Osteocyte (in vitro differentiated cells): ENCODE measurements at regions not wholly inside any gene's neighbourhood (a gene's known extent, or its start where the extent isn't known, plus 50 kb on each side); places are given as distances from the start of the nearest gene placed in this dataset.

ENCODE experiments used
- DNase-seq: peaks from one replicate; pipeline ENCODE4 v3.0.0; 2021; ENCODE audit warnings: mixed read lengths; ENCODE audit not compliant: unreplicated experiment; ENCODE audit errors: extremely low spot score
- H3K27ac Mint-ChIP-seq: one replicate; pipeline ENCODE4 v1.8.0; 2021; ENCODE audit warnings: mild to moderate bottlenecking, mixed read lengths; ENCODE audit not compliant: unreplicated experiment
- H3K27me3 Mint-ChIP-seq: one replicate; pipeline ENCODE4 v1.8.0; 2021; ENCODE audit warnings: mixed read lengths; ENCODE audit not compliant: unreplicated experiment
- H3K36me3 Mint-ChIP-seq: one replicate; pipeline ENCODE4 v1.8.0; 2021; ENCODE audit warnings: mixed read lengths; ENCODE audit not compliant: unreplicated experiment
- H3K4me1 Mint-ChIP-seq: one replicate; pipeline ENCODE4 v1.8.0; 2021; ENCODE audit warnings: mixed read lengths; ENCODE audit not compliant: unreplicated experiment
- H3K4me3 Mint-ChIP-seq: one replicate; pipeline ENCODE4 v1.8.0; 2021; ENCODE audit warnings: mild to moderate bottlenecking, moderate library complexity, mixed read lengths; ENCODE audit not compliant: unreplicated experiment
- H3K9me3 Mint-ChIP-seq: one replicate; pipeline ENCODE4 v1.8.0; 2021; ENCODE audit warnings: mixed read lengths; ENCODE audit not compliant: unreplicated experiment
- TF ChIP-seq, protein P1 (sequence below): fragments of 200-600 bp; sonication (generic); IDR thresholded peaks from 2 replicates; pipeline ENCODE4 v1.5.0; 2021; ENCODE audit warnings: antibody characterized with exemption, mild to moderate bottlenecking, moderate library complexity

GRCh38 chr14:53735916-53736315, 220.7 kb downstream of the BMP4 start:
- Mint-ChIP-seq H3K27me3 (peaks cover 3% of the 10 kb centered on the region), H3K36me3 (no peaks in the 10 kb centered on the region), H3K9me3 (peaks cover 5% of the 10 kb centered on the region), H3K4me3 (no peak overlapping the region), H3K4me1 (no peaks in the 10 kb centered on the region), H3K27ac (no peak overlapping the region)
- DNase-seq, result no peak
- TF ChIP-seq, protein P1, sequence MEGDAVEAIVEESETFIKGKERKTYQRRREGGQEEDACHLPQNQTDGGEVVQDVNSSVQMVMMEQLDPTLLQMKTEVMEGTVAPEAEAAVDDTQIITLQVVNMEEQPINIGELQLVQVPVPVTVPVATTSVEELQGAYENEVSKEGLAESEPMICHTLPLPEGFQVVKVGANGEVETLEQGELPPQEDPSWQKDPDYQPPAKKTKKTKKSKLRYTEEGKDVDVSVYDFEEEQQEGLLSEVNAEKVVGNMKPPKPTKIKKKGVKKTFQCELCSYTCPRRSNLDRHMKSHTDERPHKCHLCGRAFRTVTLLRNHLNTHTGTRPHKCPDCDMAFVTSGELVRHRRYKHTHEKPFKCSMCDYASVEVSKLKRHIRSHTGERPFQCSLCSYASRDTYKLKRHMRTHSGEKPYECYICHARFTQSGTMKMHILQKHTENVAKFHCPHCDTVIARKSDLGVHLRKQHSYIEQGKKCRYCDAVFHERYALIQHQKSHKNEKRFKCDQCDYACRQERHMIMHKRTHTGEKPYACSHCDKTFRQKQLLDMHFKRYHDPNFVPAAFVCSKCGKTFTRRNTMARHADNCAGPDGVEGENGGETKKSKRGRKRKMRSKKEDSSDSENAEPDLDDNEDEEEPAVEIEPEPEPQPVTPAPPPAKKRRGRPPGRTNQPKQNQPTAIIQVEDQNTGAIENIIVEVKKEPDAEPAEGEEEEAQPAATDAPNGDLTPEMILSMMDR, result no peak

DNA sequence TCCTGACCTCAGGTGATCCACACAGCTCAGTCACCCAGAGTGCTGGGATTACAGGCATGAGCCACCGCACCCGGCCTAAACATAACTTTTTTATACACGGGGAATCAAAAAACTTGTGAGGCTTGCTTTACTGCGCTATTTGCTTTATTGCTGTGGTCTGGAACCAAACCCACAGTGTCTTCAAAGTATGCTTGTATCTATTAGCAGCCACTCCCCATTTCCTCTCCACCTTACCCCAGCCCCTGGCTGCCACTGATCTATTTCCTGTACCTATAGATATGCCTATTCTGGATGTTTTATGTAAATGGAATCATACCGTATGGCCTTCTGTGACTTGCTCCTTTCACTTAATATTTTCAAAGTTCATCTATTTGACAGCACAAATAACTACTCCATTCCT, 233.4 kb downstream of the BMP4 start:
- DNase-seq, result no peak
- TF ChIP-seq, protein P1, result no peak
- H3K4me1 Mint-ChIP-seq, result no peaks in the 10 kb centered on the region
- no peak overlapping the region for H3K27ac Mint-ChIP-seq
- H3K36me3 Mint-ChIP-seq, result no peaks in the 10 kb centered on the region
- no peaks in the 10 kb centered on the region for H3K27me3 Mint-ChIP-seq
- peaks cover 18% of the 10 kb centered on the region for H3K9me3 Mint-ChIP-seq
- H3K4me3 Mint-ChIP-seq, result no peak overlapping the region

DNA sequence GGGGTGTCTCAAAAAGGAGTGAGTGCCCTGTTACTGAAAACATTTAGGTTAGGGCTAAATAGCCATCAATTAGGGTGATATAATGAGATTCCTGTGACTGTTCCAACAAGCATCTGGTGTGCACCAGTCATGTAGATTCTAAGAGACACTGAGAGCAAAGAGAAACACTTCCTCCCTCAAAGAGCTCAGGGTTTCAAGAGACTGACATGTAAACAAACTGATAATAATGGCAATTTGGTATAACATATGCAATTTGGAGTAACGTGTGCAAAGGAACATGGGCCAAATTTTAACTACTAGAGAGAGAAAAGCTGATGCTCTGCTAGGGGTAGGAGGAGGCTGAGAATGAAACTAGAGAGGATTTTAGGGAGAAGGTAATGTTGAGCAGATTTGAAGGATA, 237.1 kb downstream of the BMP4 start:
- H3K4me3 Mint-ChIP-seq, result no peak overlapping the region
- TF ChIP-seq, protein P1, result no peak
- H3K27ac Mint-ChIP-seq, result no peak overlapping the region
- H3K4me1 Mint-ChIP-seq, result peaks cover 30% of the 10 kb centered on the region
- no peak for DNase-seq
- peaks cover 18% of the 10 kb centered on the region for H3K9me3 Mint-ChIP-seq
- no peaks in the 10 kb centered on the region for H3K36me3 Mint-ChIP-seq
- no peaks in the 10 kb centered on the region for H3K27me3 Mint-ChIP-seq

DNA sequence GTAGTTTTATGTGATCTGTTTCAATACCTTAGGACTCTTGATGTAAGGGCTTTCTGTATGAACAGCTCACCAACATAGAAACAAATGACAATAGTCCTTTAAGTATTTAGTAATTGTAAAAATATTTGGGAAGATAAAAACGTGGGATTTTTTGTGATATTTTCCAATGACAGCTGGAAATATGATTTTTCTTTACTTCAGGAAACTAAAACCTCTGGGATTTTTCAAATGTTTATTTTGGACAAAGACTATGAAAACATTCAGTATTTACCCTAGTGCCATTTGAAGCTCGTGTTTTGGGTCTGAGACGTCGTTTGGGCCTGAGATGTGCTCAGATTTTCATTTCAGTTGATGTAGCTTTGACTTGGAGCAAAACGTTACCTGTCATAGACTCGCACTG, 240.0 kb downstream of the BMP4 start:
- H3K36me3 Mint-ChIP-seq, result no peaks in the 10 kb centered on the region
- H3K4me1 Mint-ChIP-seq, result peaks cover 34% of the 10 kb centered on the region
- H3K27ac Mint-ChIP-seq, result peak overlapping the region; percentile 58
- H3K27me3 Mint-ChIP-seq, result no peaks in the 10 kb centered on the region
- TF ChIP-seq, protein P1, result no peak
- H3K9me3 Mint-ChIP-seq, result peaks cover 9% of the 10 kb centered on the region
- no peak for DNase-seq
- peak overlapping the region; percentile 6 for H3K4me3 Mint-ChIP-seq

DNA sequence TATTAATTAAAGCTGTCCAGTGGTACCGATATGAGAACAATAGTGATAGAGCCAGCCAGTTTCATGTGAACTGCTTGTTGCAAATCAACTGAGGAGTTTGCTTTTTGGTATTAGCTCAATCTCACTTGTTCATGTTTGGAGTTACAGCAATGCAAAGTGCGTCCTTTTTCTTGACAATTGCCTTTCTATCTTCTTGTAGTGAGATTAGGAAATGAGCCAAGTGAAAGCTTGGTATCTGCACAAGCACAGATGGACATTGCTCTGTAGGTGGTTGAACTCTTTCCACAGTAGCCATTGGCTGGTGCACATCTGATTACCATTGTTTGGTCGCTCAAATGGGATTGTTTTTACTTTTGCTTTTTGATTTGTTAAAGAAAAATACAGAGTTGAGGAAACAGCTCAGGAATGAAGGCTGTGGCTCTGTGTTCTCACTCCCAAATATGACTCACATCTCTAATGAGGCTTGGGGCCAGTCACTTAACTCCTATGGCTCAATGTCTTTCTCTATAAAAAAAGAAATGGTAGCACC, 241.4 kb downstream of the BMP4 start:
- H3K9me3 Mint-ChIP-seq, result peaks cover 4% of the 10 kb centered on the region
- DNase-seq, result no peak
- peak overlapping the region; percentile 75 for H3K27ac Mint-ChIP-seq
- peaks cover 2% of the 10 kb centered on the region for H3K27me3 Mint-ChIP-seq
- peaks cover 34% of the 10 kb centered on the region for H3K4me1 Mint-ChIP-seq
- H3K36me3 Mint-ChIP-seq, result no peaks in the 10 kb centered on the region
- TF ChIP-seq, protein P1, result no peak
- peak overlapping the region; percentile 32 for H3K4me3 Mint-ChIP-seq
